IPS DF 4.7 (cell line): ENCODE measurements at regions not wholly inside any gene's neighbourhood (a gene's known extent, or its start where the extent isn't known, plus 50 kb on each side); places are given as distances from the start of the nearest gene placed in this dataset.

Experiments
- DNase-seq: peaks from one replicate; pipeline ENCODE4 v3.0.0-alpha.2; 2013; ENCODE audit warnings: low spot score; ENCODE audit errors: extremely low read depth

GRCh38 chr17:5694551-5694950 is 110.2 kb upstream of the NLRP1 start:
- DNase-seq = no peak

GRCh38 chr17:5695480-5695879 is 111.2 kb upstream of the NLRP1 start:
- DNase-seq = no peak

- DNase-seq = no peak
Observed at GRCh38 chr17:5698959-5699358, 114.7 kb upstream of the NLRP1 start.

GRCh38 chr17:5699814-5700213 is 115.5 kb upstream of the NLRP1 start:
- no peak for DNase-seq

- DNase-seq = no peak
Observed at GRCh38 chr17:5700745-5701144, 116.4 kb upstream of the NLRP1 start.

GRCh38 chr17:5701381-5701780 is 117.1 kb upstream of the NLRP1 start:
- DNase-seq = no peak

GRCh38 chr17:5702951-5703510 is 118.7 kb upstream of the NLRP1 start:
- DNase-seq = no peak

GRCh38 chr17:5703736-5704135 is 119.4 kb upstream of the NLRP1 start:
- DNase-seq = no peak

- DNase-seq = no peak
Observed at GRCh38 chr17:5705081-5705875, 121.0 kb upstream of the NLRP1 start.

GRCh38 chr17:5705876-5706576 is 121.7 kb upstream of the NLRP1 start:
- DNase-seq = no peak

GRCh38 chr17:5706577-5707210 is 122.4 kb upstream of the NLRP1 start:
- DNase-seq = no peak

- no peak for DNase-seq
Observed at GRCh38 chr17:5707482-5707881, 123.2 kb upstream of the NLRP1 start.

- DNase-seq = no peak
Observed at GRCh38 chr17:5708344-5708743, 124.0 kb upstream of the NLRP1 start.

- DNase-seq = no peak
Observed at GRCh38 chr17:5711344-5711743, 127.0 kb upstream of the NLRP1 start.

GRCh38 chr17:5714993-5715392 is 130.7 kb upstream of the NLRP1 start:
- DNase-seq = no peak

- DNase-seq = no peak
Observed at GRCh38 chr17:5715478-5715877, 131.2 kb upstream of the NLRP1 start.

- DNase-seq = no peak
Observed at GRCh38 chr17:5718726-5719125, 134.4 kb upstream of the NLRP1 start.

- DNase-seq = no peak
Observed at GRCh38 chr17:5719976-5720375, 135.7 kb upstream of the NLRP1 start.

- no peak for DNase-seq
Observed at GRCh38 chr17:5730373-5730772, 146.1 kb upstream of the NLRP1 start.

- DNase-seq = no peak
Observed at GRCh38 chr17:5740937-5741336, 156.6 kb upstream of the NLRP1 start.

GRCh38 chr17:5741810-5742209 is 157.5 kb upstream of the NLRP1 start:
- DNase-seq = no peak
